C4-2B (cell line): ENCODE measurements at regions not wholly inside any gene's neighbourhood (a gene's known extent, or its start where the extent isn't known, plus 50 kb on each side); places are given as distances from the start of the nearest gene placed in this dataset.

ENCODE experiments used
- ZFX ChIP-seq: fragments of 450-650 bp; IDR thresholded peaks from 2 replicates; pipeline ENCODE4 v1.6.1; 2017
- TF ChIP-seq, protein P1 (sequence below): fragments of 450-650 bp; conservative IDR thresholded peaks from 2 replicates; pipeline ENCODE4 v1.5.1; 2017; ENCODE audit warnings: mild to moderate bottlenecking

DNA sequence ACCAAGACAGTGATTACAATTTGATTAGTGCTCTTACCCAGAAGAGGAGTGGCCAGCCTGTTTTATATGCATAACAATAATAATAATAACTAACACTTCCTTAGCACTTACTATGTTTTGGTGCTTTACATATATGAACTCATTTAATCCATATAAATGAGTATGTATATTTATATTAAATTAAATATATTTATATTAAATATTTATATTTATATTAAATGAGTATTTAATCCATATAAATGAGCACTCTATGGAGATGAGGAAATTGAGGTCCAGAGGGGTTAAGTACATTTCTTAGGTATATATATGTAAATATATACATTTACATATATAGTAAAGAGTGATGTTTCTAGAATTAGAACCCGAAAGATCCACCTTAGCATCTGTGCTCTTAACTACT is 673.9 kb upstream of the ACVR2A start:
- TF ChIP-seq, protein P1, sequence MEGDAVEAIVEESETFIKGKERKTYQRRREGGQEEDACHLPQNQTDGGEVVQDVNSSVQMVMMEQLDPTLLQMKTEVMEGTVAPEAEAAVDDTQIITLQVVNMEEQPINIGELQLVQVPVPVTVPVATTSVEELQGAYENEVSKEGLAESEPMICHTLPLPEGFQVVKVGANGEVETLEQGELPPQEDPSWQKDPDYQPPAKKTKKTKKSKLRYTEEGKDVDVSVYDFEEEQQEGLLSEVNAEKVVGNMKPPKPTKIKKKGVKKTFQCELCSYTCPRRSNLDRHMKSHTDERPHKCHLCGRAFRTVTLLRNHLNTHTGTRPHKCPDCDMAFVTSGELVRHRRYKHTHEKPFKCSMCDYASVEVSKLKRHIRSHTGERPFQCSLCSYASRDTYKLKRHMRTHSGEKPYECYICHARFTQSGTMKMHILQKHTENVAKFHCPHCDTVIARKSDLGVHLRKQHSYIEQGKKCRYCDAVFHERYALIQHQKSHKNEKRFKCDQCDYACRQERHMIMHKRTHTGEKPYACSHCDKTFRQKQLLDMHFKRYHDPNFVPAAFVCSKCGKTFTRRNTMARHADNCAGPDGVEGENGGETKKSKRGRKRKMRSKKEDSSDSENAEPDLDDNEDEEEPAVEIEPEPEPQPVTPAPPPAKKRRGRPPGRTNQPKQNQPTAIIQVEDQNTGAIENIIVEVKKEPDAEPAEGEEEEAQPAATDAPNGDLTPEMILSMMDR: no peak
- TF ChIP-seq ZFX: no peak
